ENCODE measurements at regions not wholly inside any gene's neighbourhood (a gene's known extent, or its start where the extent isn't known, plus 50 kb on each side); places are given as distances from the start of the nearest gene placed in this dataset.

- no peak for DNase-seq
Observed at GRCh38 chr11:23974601-23975000, 522.3 kb upstream of the LUZP2 start.

GRCh38 chr11:23976426-23976825, 520.4 kb upstream of the LUZP2 start:
- DNase-seq: no peak

DNA sequence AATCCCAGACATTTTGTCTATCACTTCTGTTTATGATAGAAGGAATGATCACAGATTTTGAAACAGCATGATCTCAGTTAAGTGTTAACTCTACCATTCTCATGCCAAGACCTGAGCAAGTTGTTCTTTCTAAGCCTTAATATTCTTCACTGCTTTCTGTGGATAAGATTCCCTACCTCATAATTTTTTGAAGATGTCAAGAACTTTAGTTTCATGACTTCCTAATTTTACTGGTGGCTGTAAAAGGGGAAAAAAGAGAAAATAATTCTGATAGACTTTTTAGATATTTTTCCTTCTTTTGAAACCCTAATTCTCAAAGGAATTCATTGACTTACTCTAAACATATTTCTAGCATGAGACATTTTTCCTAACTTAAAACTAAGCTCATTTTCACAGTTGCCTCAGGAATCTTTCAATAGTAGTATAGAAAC, 520.0 kb upstream of the LUZP2 start:
- no peak for DNase-seq

DNA sequence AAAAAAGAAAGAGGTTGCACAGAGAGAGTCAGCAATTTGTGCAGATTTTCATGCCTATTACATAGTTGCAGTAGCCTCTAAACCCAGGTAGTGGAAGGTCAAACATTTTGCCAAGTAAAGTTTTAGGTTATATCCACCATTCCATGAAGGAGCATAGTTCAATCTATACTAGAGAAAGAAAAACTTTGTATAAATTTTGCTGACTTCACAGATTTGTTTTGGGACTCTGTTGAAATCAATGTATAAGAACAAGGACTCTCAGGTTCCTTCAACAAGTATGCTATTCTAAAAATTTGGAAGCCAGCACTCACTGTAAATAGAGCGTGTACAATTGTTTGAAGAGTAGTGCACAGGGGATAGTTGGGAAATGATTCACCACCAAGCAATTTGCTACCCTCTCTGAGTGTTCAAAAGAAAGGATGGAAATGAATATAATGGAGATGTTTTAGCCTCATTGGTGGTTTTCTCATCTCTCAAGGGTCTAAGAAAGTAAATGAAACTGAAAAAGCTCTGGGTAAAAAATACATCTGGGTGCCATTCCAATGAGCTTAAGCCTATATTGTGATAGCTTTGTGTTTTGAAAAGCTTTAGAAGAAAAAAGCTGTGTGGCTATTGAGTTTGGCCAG, 508.4 kb upstream of the LUZP2 start:
- DNase-seq: no peak

- DNase-seq: no peak
Observed at GRCh38 chr11:23990346-23991164, 506.3 kb upstream of the LUZP2 start.

DNA sequence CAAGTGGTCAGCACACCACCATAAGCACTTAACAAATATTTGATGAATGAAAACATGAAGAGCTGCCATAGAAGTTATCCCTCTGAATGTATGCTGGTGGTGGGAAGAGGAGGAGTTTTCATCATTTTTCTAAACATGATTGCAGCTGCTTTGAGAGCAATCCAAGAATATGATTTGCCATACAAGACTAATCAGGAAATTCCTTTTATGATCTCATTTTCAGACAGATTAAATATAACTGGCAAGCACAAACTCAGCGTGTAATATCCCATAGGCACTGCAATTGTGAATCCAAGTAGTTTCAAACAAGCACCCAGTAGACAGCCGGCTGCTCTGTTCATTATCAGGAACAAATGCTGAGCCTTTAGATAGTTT, 505.7 kb upstream of the LUZP2 start:
- no peak for DNase-seq

DNA sequence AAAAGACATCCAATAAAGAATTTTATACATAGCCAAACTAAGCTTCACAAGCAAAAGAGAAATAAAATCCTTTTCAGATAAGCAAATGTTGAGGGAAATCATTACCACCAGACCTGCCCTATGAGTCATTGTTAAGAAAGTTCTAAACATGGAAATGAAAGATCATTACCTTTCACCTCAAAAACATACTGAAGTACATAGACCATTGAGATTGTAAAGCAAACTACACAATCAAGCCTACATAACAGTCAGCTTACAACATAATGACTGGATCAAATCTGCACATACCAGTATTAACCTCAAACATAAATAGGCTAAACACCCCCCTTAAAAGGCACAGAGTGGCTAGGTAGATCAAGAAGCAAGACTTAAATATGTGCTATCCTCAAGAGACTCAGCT, 501.0 kb upstream of the LUZP2 start:
- DNase-seq: no peak

- no peak for DNase-seq
Observed at GRCh38 chr11:23997356-23997755, 499.5 kb upstream of the LUZP2 start.

- DNase-seq: no peak
Observed at GRCh38 chr11:24005202-24005876, 491.5 kb upstream of the LUZP2 start.

- DNase-seq: no peak
Observed at GRCh38 chr11:24043842-24044241, 453.0 kb upstream of the LUZP2 start.

GRCh38 chr11:24046731-24047130, 450.1 kb upstream of the LUZP2 start:
- no peak for DNase-seq

- no peak for DNase-seq
Observed at GRCh38 chr11:24056051-24056450, 440.8 kb upstream of the LUZP2 start.

DNA sequence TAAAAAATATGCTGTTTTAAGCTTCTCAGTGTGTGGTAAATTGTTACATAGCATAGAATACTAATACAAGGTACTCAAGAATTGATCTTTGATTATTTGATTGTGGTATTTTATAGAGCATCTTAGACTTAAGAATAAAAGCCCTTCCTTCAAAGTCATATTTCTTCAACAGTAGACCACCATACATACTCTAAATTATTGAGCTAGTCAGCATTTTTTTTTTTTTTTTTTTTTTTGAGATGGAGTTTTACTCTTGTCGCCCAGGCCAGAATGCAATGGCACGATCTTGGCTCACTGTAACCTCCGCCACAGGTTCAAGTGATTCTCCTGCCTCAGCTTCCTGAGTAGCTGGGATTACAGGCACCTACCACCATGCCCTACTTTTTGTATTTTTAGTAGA, 436.7 kb upstream of the LUZP2 start:
- DNase-seq: no peak

GRCh38 chr11:24064309-24064903, 432.4 kb upstream of the LUZP2 start:
- no peak for DNase-seq

GRCh38 chr11:24068197-24068596, 428.7 kb upstream of the LUZP2 start:
- no peak for DNase-seq

GRCh38 chr11:24070435-24070834, 426.4 kb upstream of the LUZP2 start:
- DNase-seq: no peak

DNA sequence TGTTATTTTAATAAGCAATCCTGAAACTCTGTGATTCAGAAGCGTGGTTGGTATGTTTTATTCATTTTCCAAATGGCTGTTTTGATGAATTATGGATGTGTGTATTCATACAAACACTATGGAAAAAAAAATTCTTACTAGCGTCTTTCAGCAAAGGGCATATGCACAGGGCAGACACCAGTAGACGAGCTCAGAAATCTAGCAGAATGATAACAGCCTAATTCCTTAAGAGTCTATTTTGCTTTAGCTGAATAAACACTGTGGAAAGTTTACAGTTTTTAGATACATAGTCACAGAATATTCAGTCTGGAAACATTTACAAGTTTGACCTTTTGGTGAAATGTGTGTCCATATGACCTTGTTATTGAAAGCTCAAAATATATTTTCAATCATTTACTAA, 418.8 kb upstream of the LUZP2 start:
- no peak for DNase-seq

DNA sequence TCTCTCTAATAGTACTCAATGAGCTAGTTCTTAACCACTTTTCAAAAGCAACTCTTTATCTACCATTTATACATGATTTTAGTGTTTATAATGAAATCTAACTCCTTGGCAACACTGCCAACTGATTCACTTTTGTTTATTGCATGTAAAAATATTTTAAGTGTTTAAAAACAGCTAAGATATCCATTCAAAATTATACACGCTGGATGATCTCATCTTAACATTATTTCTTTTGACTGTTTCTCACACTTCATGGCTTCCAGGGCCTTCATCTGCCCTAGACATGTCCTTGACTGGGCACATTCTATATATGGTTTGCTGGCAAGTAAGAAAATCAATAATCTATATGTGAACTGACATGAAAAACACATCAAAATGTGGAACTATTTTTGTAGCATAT, 414.6 kb upstream of the LUZP2 start:
- DNase-seq: no peak

- DNase-seq: no peak
Observed at GRCh38 chr11:24082860-24083259, 414.0 kb upstream of the LUZP2 start.

DNA sequence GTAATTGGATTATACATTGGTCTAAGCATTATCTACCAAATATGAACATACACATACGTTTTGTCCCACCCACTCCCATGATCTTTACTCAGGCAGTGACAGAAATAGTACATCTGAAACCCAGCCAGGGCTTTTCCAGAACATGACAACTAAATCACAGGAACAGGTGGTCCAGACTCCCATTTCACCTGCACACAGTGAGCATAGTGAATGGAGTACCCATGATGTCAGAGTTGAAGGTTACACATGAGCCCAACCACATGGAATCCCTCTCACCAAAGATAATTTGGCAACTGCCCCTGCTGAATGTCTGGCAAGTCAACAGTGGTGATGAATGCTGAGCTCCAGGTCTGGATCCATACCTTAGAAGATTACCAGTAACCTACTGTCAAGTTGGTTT, 411.9 kb upstream of the LUZP2 start:
- DNase-seq: no peak

DNA sequence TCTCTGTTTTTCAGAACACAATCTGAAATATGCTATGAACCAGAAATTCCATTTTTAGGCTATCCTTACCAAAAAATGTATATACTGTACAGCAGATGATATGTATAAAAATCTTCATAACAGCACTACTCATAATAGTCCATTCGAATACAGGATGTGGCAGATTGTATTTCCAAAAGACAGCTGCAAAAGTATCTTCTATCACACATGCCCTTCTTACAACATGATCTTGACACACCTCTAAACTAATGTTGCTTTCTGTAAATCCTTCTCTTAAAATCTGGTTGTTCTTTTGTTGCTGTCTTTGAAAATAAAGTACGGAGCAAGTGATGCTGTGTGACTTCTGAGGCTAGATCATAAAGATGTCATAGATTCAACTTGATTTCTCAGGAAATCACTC, 409.9 kb upstream of the LUZP2 start:
- DNase-seq: no peak

- no peak for DNase-seq
Observed at GRCh38 chr11:24091594-24091993, 405.3 kb upstream of the LUZP2 start.

GRCh38 chr11:24093375-24093774, 403.5 kb upstream of the LUZP2 start:
- no peak for DNase-seq

GRCh38 chr11:24108609-24109008, 388.2 kb upstream of the LUZP2 start:
- DNase-seq: no peak

Measured in CD4-positive, alpha-beta T cell treated with Interleukin-10 for 1 hour (primary cell).